ENCODE measurements at regions not wholly inside any gene's neighbourhood (a gene's known extent, or its start where the extent isn't known, plus 50 kb on each side); places are given as distances from the start of the nearest gene placed in this dataset.
"Not testable (repeated sequence)": the region's sequence is repeated elsewhere in the genome, so short reads cannot be mapped to it uniquely, and the experiment has no call there.

GRCh38 chr7:131152766-131153165 lies 174.9 kb upstream of the MKLN1 start:
- Histone ChIP-seq H3K9me3 (ENCODE audit: control insufficient read depth in 1 of 2, low read length in 2 of 2) (no peaks in the 10 kb centered on the region), H3K36me3 (ENCODE audit: control insufficient read depth in 1 of 2, insufficient read depth in 2 of 2, low read length in 2 of 2) (no peaks in the 10 kb centered on the region), H3K27ac (ENCODE audit: low read length) (no peak overlapping the region), H3K4me3 (ENCODE audit: low read depth in 1 of 2, low read length in 2 of 2) (no peak overlapping the region), H3K4me1 (ENCODE audit: control insufficient read depth in 1 of 2, insufficient read depth in 2 of 2, low read length in 2 of 2) (no peaks in the 10 kb centered on the region), H3K27me3 (ENCODE audit: low read depth, low read length) (no peaks in the 10 kb centered on the region)

- Histone ChIP-seq H3K4me3 (ENCODE audit: low read depth in 1 of 2, low read length in 2 of 2) (no peak overlapping the region), H3K4me1 (ENCODE audit: control insufficient read depth in 1 of 2, insufficient read depth in 2 of 2, low read length in 2 of 2) (no peaks in the 10 kb centered on the region), H3K27ac (ENCODE audit: low read length) (no peak overlapping the region), H3K9me3 (ENCODE audit: control insufficient read depth in 1 of 2, low read length in 2 of 2) (no peaks in the 10 kb centered on the region), H3K27me3 (ENCODE audit: low read depth, low read length) (no peaks in the 10 kb centered on the region), H3K36me3 (ENCODE audit: control insufficient read depth in 1 of 2, insufficient read depth in 2 of 2, low read length in 2 of 2) (no peaks in the 10 kb centered on the region)
Measured at GRCh38 chr7:131154380-131154779, 173.3 kb upstream of the MKLN1 start.

- H3K27ac ChIP-seq (ENCODE audit: low read length): no peak overlapping the region
- no peaks in the 10 kb centered on the region for H3K36me3 ChIP-seq (ENCODE audit: control insufficient read depth in 1 of 2, insufficient read depth in 2 of 2, low read length in 2 of 2)
- H3K4me3 ChIP-seq (ENCODE audit: low read depth in 1 of 2, low read length in 2 of 2): no peak overlapping the region
Measured at GRCh38 chr7:131157530-131158243, 170.0 kb upstream of the MKLN1 start.

GRCh38 chr7:131158244-131158636 lies 169.4 kb upstream of the MKLN1 start:
- H3K27ac ChIP-seq (ENCODE audit: low read length); H3K27me3 ChIP-seq (ENCODE audit: low read depth, low read length); H3K4me3 ChIP-seq (ENCODE audit: low read depth in 1 of 2, low read length in 2 of 2); H3K4me1 ChIP-seq (ENCODE audit: control insufficient read depth in 1 of 2, insufficient read depth in 2 of 2, low read length in 2 of 2); H3K36me3 ChIP-seq (ENCODE audit: control insufficient read depth in 1 of 2, insufficient read depth in 2 of 2, low read length in 2 of 2); H3K9me3 ChIP-seq (ENCODE audit: control insufficient read depth in 1 of 2, low read length in 2 of 2): not testable (repeated sequence)

More at GRCh38 chr7:131157530-131158243, 170.0 kb upstream of the MKLN1 start:
- Histone ChIP-seq H3K27me3 (ENCODE audit: low read depth, low read length) (no peaks in the 10 kb centered on the region), H3K4me1 (ENCODE audit: control insufficient read depth in 1 of 2, insufficient read depth in 2 of 2, low read length in 2 of 2) (no peaks in the 10 kb centered on the region), H3K9me3 (ENCODE audit: control insufficient read depth in 1 of 2, low read length in 2 of 2) (no peaks in the 10 kb centered on the region)

- Histone ChIP-seq H3K4me1 (ENCODE audit: control insufficient read depth in 1 of 2, insufficient read depth in 2 of 2, low read length in 2 of 2) (no peaks in the 10 kb centered on the region), H3K9me3 (ENCODE audit: control insufficient read depth in 1 of 2, low read length in 2 of 2) (no peaks in the 10 kb centered on the region), H3K27me3 (ENCODE audit: low read depth, low read length) (no peaks in the 10 kb centered on the region), H3K36me3 (ENCODE audit: control insufficient read depth in 1 of 2, insufficient read depth in 2 of 2, low read length in 2 of 2) (no peaks in the 10 kb centered on the region), H3K4me3 (ENCODE audit: low read depth in 1 of 2, low read length in 2 of 2) (no peak overlapping the region), H3K27ac (ENCODE audit: low read length) (no peak overlapping the region)
Measured at GRCh38 chr7:131159961-131160361, 167.7 kb upstream of the MKLN1 start.

- Histone ChIP-seq H3K36me3 (ENCODE audit: control insufficient read depth in 1 of 2, insufficient read depth in 2 of 2, low read length in 2 of 2) (no peaks in the 10 kb centered on the region), H3K9me3 (ENCODE audit: control insufficient read depth in 1 of 2, low read length in 2 of 2) (no peaks in the 10 kb centered on the region), H3K4me1 (ENCODE audit: control insufficient read depth in 1 of 2, insufficient read depth in 2 of 2, low read length in 2 of 2) (no peaks in the 10 kb centered on the region), H3K4me3 (ENCODE audit: low read depth in 1 of 2, low read length in 2 of 2) (no peak overlapping the region), H3K27ac (ENCODE audit: low read length) (no peak overlapping the region), H3K27me3 (ENCODE audit: low read depth, low read length) (no peaks in the 10 kb centered on the region)
Measured at GRCh38 chr7:131161103-131161502, 166.6 kb upstream of the MKLN1 start.

- no peak overlapping the region for H3K4me3 ChIP-seq (ENCODE audit: low read depth in 1 of 2, low read length in 2 of 2)
- no peak overlapping the region for H3K27ac ChIP-seq (ENCODE audit: low read length)
- no peaks in the 10 kb centered on the region for H3K9me3 ChIP-seq (ENCODE audit: control insufficient read depth in 1 of 2, low read length in 2 of 2)
- no peaks in the 10 kb centered on the region for H3K36me3 ChIP-seq (ENCODE audit: control insufficient read depth in 1 of 2, insufficient read depth in 2 of 2, low read length in 2 of 2)
- H3K27me3 ChIP-seq (ENCODE audit: low read depth, low read length): no peaks in the 10 kb centered on the region
- no peaks in the 10 kb centered on the region for H3K4me1 ChIP-seq (ENCODE audit: control insufficient read depth in 1 of 2, insufficient read depth in 2 of 2, low read length in 2 of 2)
Measured at GRCh38 chr7:131164025-131164925, 163.4 kb upstream of the MKLN1 start.

GRCh38 chr7:131166066-131166465 lies 161.6 kb upstream of the MKLN1 start:
- Histone ChIP-seq H3K27me3 (ENCODE audit: low read depth, low read length) (no peaks in the 10 kb centered on the region), H3K4me3 (ENCODE audit: low read depth in 1 of 2, low read length in 2 of 2) (no peak overlapping the region), H3K9me3 (ENCODE audit: control insufficient read depth in 1 of 2, low read length in 2 of 2) (no peaks in the 10 kb centered on the region), H3K36me3 (ENCODE audit: control insufficient read depth in 1 of 2, insufficient read depth in 2 of 2, low read length in 2 of 2) (no peaks in the 10 kb centered on the region), H3K27ac (ENCODE audit: low read length) (no peak overlapping the region), H3K4me1 (ENCODE audit: control insufficient read depth in 1 of 2, insufficient read depth in 2 of 2, low read length in 2 of 2) (no peaks in the 10 kb centered on the region)

- no peak overlapping the region for H3K27ac ChIP-seq (ENCODE audit: low read length)
- H3K9me3 ChIP-seq (ENCODE audit: control insufficient read depth in 1 of 2, low read length in 2 of 2): no peaks in the 10 kb centered on the region
- H3K4me3 ChIP-seq (ENCODE audit: low read depth in 1 of 2, low read length in 2 of 2): no peak overlapping the region
- H3K36me3 ChIP-seq (ENCODE audit: control insufficient read depth in 1 of 2, insufficient read depth in 2 of 2, low read length in 2 of 2): no peaks in the 10 kb centered on the region
- H3K4me1 ChIP-seq (ENCODE audit: control insufficient read depth in 1 of 2, insufficient read depth in 2 of 2, low read length in 2 of 2): no peaks in the 10 kb centered on the region
- no peaks in the 10 kb centered on the region for H3K27me3 ChIP-seq (ENCODE audit: low read depth, low read length)
Measured at GRCh38 chr7:131170440-131171271, 157.0 kb upstream of the MKLN1 start.

GRCh38 chr7:131173145-131173890 lies 154.4 kb upstream of the MKLN1 start:
- no peaks in the 10 kb centered on the region for H3K36me3 ChIP-seq (ENCODE audit: control insufficient read depth in 1 of 2, insufficient read depth in 2 of 2, low read length in 2 of 2)
- no peaks in the 10 kb centered on the region for H3K9me3 ChIP-seq (ENCODE audit: control insufficient read depth in 1 of 2, low read length in 2 of 2)
- H3K4me1 ChIP-seq (ENCODE audit: control insufficient read depth in 1 of 2, insufficient read depth in 2 of 2, low read length in 2 of 2): no peaks in the 10 kb centered on the region
- H3K4me3 ChIP-seq (ENCODE audit: low read depth in 1 of 2, low read length in 2 of 2): no peak overlapping the region
- H3K27ac ChIP-seq (ENCODE audit: low read length): no peak overlapping the region
- H3K27me3 ChIP-seq (ENCODE audit: low read depth, low read length): no peaks in the 10 kb centered on the region
